HUDEP-2 (cell line): ENCODE measurements at regions not wholly inside any gene's neighbourhood (a gene's known extent, or its start where the extent isn't known, plus 50 kb on each side); places are given as distances from the start of the nearest gene placed in this dataset.

Experiments
- DNase-seq, 76 experiments: peaks; one replicate each; lab custom pipeline; 2025; ENCODE audit not compliant: unreplicated experiment in 76 of 76; lab: John Stamatoyannopoulos, UW

GRCh38 chr2:70036290-70036689 is 51.0 kb upstream of the PCBP1 start:
- no peak for DNase-seq

GRCh38 chr2:70035344-70035844 is 51.9 kb upstream of the PCBP1 start:
- DNase-seq = no peak

- DNase-seq = no peak
Observed at GRCh38 chr2:70030724-70031420, 56.4 kb upstream of the PCBP1 start.

- DNase-seq = peak in 65 of 76 experiments; percentile 5 to 68 (median 38)
Observed at GRCh38 chr2:70029814-70030409, 57.4 kb upstream of the PCBP1 start.

- no peak for DNase-seq
Observed at GRCh38 chr2:70024284-70024683, 62.9 kb upstream of the ASPRV1 start.

GRCh38 chr2:70019096-70019495 is 57.7 kb upstream of the ASPRV1 start:
- no peak for DNase-seq

- no peak for DNase-seq
Observed at GRCh38 chr2:70017962-70018361, 56.5 kb upstream of the ASPRV1 start.

GRCh38 chr2:70014959-70015358 is 53.5 kb upstream of the ASPRV1 start:
- no peak for DNase-seq

GRCh38 chr2:70012887-70013286 is 51.5 kb upstream of the ASPRV1 start:
- DNase-seq = no peak

- no peak for DNase-seq
Observed at GRCh38 chr2:70011786-70012185, 50.4 kb upstream of the ASPRV1 start.

- DNase-seq = no peak
Observed at GRCh38 chr2:70011335-70011734, 49.9 kb upstream of the ASPRV1 start.
